ENCODE measurements at regions not wholly inside any gene's neighbourhood (a gene's known extent, or its start where the extent isn't known, plus 50 kb on each side); places are given as distances from the start of the nearest gene placed in this dataset.
"Not testable (repeated sequence)": the region's sequence is repeated elsewhere in the genome, so short reads cannot be mapped to it uniquely, and the experiment has no call there.

DNA sequence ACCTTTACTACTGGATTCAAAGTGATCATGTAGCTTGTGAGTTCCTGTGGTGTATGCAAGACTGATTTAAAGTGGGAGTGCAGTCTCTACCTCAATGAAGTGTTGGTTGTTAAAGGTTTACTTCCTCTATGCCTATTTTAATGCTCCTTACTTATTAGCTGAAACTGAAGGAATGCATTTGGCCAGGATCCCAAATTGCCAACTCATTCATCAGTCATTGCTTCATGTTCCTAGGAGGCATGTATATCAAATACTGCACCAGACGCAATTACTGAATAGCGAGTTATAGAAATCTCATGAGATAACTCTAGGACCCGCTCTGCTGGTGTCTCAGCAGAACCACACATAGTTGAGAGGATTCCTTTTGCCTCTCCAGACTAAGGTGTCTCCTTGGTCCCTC, 143.0 kb upstream of the RPS23 start:
- Mint-ChIP-seq H3K27ac (no peak overlapping the region), H3K4me1 (no peaks in the 10 kb centered on the region), H3K4me3 (no peak overlapping the region), H3K27me3 (no peaks in the 10 kb centered on the region), H3K36me3 (no peaks in the 10 kb centered on the region), H3K9me3 (no peaks in the 10 kb centered on the region)
- DNase-seq = no peak

- DNase-seq, H3K27me3 Mint-ChIP-seq, H3K9me3 Mint-ChIP-seq, H3K4me3 Mint-ChIP-seq, H3K4me1 Mint-ChIP-seq, H3K36me3 Mint-ChIP-seq, H3K27ac Mint-ChIP-seq: not testable (repeated sequence)
Observed at GRCh38 chr5:82420524-82420923, 142.4 kb upstream of the RPS23 start.

DNA sequence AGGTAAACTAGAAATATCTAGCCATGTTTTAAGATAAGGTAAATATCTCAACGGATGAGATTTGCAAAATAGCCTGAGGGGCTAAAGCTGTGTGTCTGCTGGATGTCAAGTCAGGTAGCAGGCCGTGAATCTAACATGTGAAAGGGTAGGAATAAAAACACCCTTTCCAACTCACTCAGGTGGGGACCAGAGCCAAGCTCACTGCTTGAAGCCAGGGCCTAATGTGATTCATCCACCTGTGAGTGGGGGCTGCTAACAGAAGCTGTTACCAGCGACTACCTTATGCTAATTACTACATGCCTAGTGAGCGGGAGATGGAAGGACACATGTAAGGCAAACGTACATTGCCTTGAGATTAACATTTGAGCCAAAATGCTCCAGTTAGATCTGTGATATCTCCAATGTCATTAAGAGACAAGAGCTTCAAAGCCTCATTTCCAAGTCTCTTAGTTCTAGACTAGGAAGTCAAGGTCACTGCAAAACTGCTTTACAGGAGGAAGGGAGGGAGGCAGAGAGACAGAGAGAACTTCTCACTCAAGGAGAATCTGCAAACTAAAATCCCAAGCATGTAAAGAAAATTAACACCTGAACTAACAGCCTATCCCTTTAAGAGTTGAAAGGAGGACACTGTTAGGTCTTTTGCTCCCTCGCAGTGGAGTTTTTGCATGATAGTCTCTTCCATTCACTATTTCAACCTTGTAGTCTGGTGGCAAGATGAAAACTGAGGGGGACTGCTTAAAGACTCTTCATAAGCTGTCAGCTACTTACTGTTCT, 141.6 kb upstream of the RPS23 start:
- Mint-ChIP-seq H3K4me1 (no peaks in the 10 kb centered on the region), H3K4me3 (no peak overlapping the region), H3K36me3 (no peaks in the 10 kb centered on the region), H3K9me3 (no peaks in the 10 kb centered on the region), H3K27me3 (no peaks in the 10 kb centered on the region), H3K27ac (no peak overlapping the region)
- no peak for DNase-seq

- Mint-ChIP-seq H3K4me1 (no peaks in the 10 kb centered on the region), H3K27ac (no peak overlapping the region), H3K36me3 (no peaks in the 10 kb centered on the region), H3K9me3 (no peaks in the 10 kb centered on the region), H3K4me3 (no peak overlapping the region), H3K27me3 (no peaks in the 10 kb centered on the region)
- no peak for DNase-seq
Observed at GRCh38 chr5:82418608-82418950, 140.4 kb upstream of the RPS23 start.

DNA sequence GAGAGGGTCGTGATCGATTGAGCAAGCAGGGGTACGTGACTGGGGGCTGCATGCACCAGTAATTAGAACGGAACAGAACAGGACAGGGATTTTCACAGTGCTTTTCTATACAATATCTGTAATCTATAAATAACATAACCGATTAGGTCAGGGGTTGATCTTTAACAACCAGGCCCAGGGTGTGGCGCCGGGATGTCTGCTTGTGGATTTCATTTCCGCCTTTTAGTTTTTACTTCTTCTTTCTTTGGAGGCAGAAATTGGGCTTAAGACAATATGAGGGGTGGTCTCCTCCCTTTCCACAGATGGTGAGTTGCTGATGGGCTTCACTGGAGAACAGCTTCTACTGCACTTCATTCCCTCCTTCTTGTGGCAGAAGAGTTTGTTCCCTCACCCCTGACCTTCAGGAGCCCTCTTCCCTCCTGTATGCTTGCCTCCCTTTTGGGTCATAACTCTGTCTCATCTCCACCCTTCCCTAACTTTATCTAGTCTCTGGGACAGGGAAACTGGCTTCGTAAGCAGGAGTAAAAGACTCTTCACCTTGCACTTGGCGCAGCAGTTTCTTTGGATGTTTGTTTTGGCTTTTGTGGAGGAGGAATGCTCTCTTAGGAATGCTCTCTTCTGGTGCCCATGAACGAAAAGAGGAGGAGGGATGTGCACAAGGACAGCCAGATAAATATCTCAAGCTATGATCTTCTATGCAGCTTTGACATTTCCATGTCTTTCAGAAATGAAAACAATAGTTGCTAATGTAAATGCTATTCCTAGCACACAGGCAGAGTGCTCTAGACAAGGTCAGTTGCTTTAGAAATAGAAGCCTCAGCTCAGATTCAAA, 139.8 kb upstream of the RPS23 start:
- H3K27ac Mint-ChIP-seq = no peak overlapping the region
- no peaks in the 10 kb centered on the region for H3K36me3 Mint-ChIP-seq
- no peaks in the 10 kb centered on the region for H3K27me3 Mint-ChIP-seq
- no peak for DNase-seq
- H3K9me3 Mint-ChIP-seq = no peaks in the 10 kb centered on the region
- H3K4me1 Mint-ChIP-seq = no peaks in the 10 kb centered on the region
- no peak overlapping the region for H3K4me3 Mint-ChIP-seq

DNA sequence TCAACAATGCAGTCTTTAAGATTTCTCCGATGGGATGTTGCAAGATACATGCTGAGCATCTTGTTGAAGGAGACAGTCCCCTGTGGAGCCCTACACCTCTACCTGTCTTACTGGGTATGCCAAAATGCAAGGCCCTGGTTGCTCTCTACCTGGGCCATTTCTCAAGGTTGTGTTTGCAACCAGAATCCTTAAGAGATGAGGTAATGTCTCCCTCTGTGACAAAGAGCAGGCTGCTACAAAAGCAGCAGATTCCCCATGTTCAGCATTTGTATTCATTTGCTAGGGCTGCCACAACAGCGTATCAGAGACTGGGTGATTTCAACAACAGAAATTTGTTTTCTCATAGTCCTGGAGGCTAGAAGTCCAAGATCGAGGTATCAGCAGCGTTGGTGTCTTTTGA, 138.4 kb upstream of the RPS23 start:
- no peaks in the 10 kb centered on the region for H3K9me3 Mint-ChIP-seq
- DNase-seq = no peak
- no peaks in the 10 kb centered on the region for H3K4me1 Mint-ChIP-seq
- no peak overlapping the region for H3K27ac Mint-ChIP-seq
- H3K27me3 Mint-ChIP-seq = no peaks in the 10 kb centered on the region
- H3K36me3 Mint-ChIP-seq = no peaks in the 10 kb centered on the region
- no peak overlapping the region for H3K4me3 Mint-ChIP-seq

DNA sequence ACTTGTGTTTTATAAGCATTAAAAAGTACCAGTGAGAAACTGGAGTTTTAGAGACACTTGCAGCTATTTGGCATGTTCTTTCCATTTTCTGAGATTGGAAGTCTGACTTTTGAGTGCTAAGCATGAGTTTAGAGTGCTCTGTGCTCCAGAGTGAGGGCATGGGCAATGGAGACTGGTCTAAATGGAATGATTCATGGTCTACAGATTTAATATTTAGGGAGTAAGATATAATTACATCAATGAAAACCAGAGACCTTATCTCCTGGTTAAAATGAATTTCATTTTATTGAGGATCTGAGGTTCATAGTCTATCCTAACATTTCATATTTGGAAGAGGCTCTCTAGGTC, 135.9 kb upstream of the RPS23 start:
- H3K4me3 Mint-ChIP-seq = no peak overlapping the region
- no peak for DNase-seq
- H3K4me1 Mint-ChIP-seq = no peaks in the 10 kb centered on the region
- no peak overlapping the region for H3K27ac Mint-ChIP-seq
- H3K36me3 Mint-ChIP-seq = no peaks in the 10 kb centered on the region
- no peaks in the 10 kb centered on the region for H3K9me3 Mint-ChIP-seq
- H3K27me3 Mint-ChIP-seq = no peaks in the 10 kb centered on the region

- no peak overlapping the region for H3K4me3 Mint-ChIP-seq
- no peaks in the 10 kb centered on the region for H3K27me3 Mint-ChIP-seq
- DNase-seq = no peak
- no peaks in the 10 kb centered on the region for H3K36me3 Mint-ChIP-seq
- H3K9me3 Mint-ChIP-seq = no peaks in the 10 kb centered on the region
- H3K27ac Mint-ChIP-seq = no peak overlapping the region
- no peaks in the 10 kb centered on the region for H3K4me1 Mint-ChIP-seq
Observed at GRCh38 chr5:82413302-82414040, 135.3 kb upstream of the RPS23 start.

GRCh38 chr5:82408033-82408432, 129.9 kb upstream of the RPS23 start:
- no peaks in the 10 kb centered on the region for H3K9me3 Mint-ChIP-seq
- H3K27ac Mint-ChIP-seq = no peak overlapping the region
- no peaks in the 10 kb centered on the region for H3K27me3 Mint-ChIP-seq
- H3K36me3 Mint-ChIP-seq = no peaks in the 10 kb centered on the region
- no peak overlapping the region for H3K4me3 Mint-ChIP-seq
- DNase-seq = no peak
- no peaks in the 10 kb centered on the region for H3K4me1 Mint-ChIP-seq

GRCh38 chr5:82406205-82406773, 128.1 kb upstream of the RPS23 start:
- Mint-ChIP-seq H3K27me3 (no peaks in the 10 kb centered on the region), H3K36me3 (no peaks in the 10 kb centered on the region), H3K4me3 (no peak overlapping the region), H3K9me3 (no peaks in the 10 kb centered on the region), H3K27ac (no peak overlapping the region), H3K4me1 (no peaks in the 10 kb centered on the region)
- no peak for DNase-seq

DNA sequence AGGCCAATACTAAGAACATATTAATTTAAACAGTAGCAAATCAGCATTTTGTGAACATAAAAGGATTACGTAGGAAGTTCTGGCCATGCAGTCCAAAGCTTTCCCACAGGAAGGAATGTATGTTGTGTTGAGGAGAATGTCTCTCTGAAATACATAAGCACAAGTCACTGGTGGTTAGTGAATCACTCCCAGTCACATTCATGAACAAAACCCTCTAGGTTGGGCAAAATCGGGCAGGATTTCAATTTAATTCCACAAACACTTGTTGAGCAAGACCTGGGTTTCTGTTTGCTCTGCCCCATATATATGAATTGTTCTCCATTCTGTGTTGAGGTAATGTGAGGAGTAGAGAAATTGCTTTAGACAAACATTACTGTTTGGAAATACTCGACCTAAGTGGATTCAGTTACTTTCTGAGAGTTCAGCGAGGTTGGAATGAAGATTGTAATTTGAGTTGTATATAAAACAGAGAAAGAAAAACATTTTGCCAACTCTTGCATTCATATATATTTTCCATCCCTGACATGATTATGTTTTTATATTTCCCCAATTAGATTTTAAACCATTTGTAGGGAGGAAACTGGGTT, 127.6 kb upstream of the RPS23 start:
- Mint-ChIP-seq H3K27me3 (no peaks in the 10 kb centered on the region), H3K27ac (no peak overlapping the region), H3K36me3 (no peaks in the 10 kb centered on the region), H3K4me1 (no peaks in the 10 kb centered on the region), H3K4me3 (no peak overlapping the region), H3K9me3 (no peaks in the 10 kb centered on the region)
- DNase-seq = no peak

DNA sequence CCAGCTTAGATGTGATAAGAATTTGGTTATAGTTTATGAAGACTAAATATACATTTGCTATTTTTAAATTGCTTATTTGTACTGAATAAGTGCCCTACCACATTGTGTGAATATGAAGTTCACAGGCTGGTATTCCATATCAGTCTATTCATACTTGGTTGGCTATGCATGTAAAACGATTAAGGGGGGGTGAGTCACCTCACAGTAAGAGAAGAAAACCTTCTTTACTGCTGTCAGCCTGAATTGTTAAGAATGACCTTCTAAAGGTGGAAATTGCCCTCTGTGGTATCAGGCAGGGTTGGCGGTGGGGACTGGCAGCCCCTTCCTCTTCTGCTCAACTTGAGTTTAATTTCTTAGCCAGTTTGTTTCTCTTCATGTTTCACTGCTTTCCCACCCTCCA, 127.0 kb upstream of the RPS23 start:
- Mint-ChIP-seq H3K36me3 (no peaks in the 10 kb centered on the region), H3K4me1 (no peaks in the 10 kb centered on the region), H3K27ac (no peak overlapping the region), H3K9me3 (no peaks in the 10 kb centered on the region), H3K4me3 (no peak overlapping the region), H3K27me3 (no peaks in the 10 kb centered on the region)
- no peak for DNase-seq

DNA sequence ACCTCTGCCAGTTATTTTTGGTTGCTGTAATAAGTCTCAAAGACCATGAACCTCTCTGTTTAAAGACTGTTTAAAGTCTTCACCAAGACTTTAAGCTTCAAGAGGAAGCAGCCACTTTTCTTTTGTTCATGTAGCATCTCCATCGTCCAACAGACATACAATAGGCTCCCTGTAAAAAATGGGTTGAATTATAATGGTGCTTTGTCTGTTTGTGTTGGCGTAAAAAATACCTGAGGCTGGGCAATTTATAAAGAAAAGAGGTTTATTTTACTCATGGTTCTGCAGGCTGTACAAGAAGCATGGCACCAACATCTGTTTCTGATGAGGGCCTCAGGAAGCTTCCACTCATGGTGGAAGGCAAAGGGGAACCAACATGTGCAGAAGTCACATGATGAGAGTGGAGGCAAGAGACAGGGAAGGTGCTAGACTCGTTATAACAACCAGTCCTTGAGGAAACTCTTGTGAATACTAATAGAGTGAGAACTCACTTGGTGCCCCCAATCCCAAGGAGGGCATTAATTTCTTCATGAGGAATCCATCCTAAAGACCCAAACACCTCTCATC, 126.3 kb upstream of the RPS23 start:
- Mint-ChIP-seq H3K9me3 (no peaks in the 10 kb centered on the region), H3K4me1 (no peaks in the 10 kb centered on the region), H3K4me3 (no peak overlapping the region), H3K27me3 (no peaks in the 10 kb centered on the region), H3K36me3 (no peaks in the 10 kb centered on the region), H3K27ac (no peak overlapping the region)
- no peak for DNase-seq

DNA sequence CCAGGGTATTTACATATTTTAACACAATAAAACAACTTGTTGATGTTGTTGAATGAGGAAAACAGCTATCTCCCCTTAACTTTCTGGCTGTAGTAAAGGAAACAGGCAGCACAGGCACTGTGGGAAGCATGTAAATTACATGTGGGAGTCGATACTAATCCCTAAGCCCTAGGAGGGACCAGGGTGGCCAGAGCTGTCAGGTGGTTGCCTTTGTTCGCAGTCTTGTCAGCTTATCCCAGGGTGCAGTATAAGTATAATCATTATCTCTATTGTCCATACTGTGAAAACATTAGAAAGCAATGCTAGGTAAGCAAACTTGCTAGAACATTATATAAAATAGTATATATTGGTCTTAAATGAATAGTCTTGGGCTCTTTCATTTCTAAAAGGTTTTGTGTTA, 125.6 kb upstream of the RPS23 start:
- no peaks in the 10 kb centered on the region for H3K36me3 Mint-ChIP-seq
- no peaks in the 10 kb centered on the region for H3K4me1 Mint-ChIP-seq
- no peaks in the 10 kb centered on the region for H3K27me3 Mint-ChIP-seq
- no peak overlapping the region for H3K4me3 Mint-ChIP-seq
- H3K27ac Mint-ChIP-seq = no peak overlapping the region
- DNase-seq = no peak
- no peaks in the 10 kb centered on the region for H3K9me3 Mint-ChIP-seq

- Mint-ChIP-seq H3K27me3 (no peaks in the 10 kb centered on the region), H3K27ac (no peak overlapping the region), H3K4me3 (no peak overlapping the region), H3K4me1 (no peaks in the 10 kb centered on the region), H3K9me3 (no peaks in the 10 kb centered on the region), H3K36me3 (no peaks in the 10 kb centered on the region)
- no peak for DNase-seq
Observed at GRCh38 chr5:82403026-82403425, 124.9 kb upstream of the RPS23 start.
